ENCODE measurements at regions not wholly inside any gene's neighbourhood (a gene's known extent, or its start where the extent isn't known, plus 50 kb on each side); places are given as distances from the start of the nearest gene placed in this dataset.

DNA sequence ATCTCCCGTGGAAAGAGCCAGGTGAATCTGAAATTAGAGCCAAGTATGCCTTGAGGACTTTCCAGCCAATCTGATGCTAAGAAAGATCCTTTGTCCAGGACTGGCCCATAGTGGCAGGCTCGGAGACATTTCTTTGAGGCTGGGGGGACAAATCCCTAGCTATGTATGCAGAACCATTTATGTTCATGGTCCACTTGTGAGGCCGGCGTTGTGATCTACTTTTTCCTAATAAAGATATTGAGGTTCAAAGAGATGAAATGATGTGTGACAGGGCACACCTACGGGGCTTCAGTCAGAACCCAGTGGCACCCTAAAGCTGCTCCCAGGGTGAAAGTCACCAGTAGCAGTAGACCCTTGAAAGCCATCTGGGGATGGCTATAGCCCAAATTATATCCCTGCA lies 120.3 kb upstream of the MAFB start:
- DNase-seq, result no peak

DNA sequence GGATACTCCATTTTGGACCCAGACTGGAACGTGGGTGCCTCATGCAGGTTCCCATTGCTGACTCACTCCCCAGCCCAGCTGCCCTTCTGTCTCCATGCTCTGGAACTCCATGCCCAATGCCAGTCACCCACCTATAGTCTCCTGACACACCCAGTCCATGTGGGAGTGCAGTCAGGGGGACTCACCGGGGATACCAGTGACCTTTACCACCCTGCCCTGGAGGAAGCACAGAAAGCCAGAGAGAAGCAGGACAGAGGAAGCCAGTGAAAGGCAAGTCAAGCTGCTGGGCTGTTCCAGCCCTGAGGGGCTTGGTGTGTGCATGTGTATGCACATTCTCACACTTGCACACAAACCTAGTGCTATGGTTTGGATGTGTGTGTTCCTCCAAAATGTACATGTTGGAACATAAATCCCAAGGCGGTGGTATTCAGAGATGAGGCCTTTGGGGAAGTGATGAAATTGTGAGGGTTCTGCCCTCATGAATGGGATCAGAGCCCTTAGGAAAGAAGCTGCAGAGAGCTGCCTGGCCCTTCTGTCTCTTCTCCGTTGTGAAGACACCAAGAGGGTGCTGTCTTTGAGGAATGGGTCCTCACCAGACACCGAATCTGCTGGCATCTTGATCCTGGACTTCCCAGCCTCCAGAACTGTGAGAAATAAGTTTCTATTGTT lies 121.4 kb upstream of the MAFB start:
- no peak for DNase-seq

DNA sequence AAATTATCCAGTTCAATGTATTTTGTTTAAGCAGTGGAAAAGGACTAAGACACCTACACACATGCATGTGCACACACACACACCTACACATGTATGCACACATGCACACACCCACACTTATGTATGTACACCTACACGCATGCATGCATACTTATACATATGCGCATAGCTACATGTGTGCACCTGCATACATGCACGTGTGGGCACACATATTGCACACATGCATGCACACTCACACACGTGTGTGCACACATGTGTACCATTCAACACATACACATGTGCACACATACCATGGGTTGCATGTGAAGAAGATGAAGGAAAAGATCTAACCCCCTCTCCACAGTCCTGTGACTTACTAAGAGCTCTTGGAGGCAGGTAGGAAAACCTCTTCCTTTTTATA lies 122.0 kb upstream of the MAFB start:
- DNase-seq, result no peak

DNA sequence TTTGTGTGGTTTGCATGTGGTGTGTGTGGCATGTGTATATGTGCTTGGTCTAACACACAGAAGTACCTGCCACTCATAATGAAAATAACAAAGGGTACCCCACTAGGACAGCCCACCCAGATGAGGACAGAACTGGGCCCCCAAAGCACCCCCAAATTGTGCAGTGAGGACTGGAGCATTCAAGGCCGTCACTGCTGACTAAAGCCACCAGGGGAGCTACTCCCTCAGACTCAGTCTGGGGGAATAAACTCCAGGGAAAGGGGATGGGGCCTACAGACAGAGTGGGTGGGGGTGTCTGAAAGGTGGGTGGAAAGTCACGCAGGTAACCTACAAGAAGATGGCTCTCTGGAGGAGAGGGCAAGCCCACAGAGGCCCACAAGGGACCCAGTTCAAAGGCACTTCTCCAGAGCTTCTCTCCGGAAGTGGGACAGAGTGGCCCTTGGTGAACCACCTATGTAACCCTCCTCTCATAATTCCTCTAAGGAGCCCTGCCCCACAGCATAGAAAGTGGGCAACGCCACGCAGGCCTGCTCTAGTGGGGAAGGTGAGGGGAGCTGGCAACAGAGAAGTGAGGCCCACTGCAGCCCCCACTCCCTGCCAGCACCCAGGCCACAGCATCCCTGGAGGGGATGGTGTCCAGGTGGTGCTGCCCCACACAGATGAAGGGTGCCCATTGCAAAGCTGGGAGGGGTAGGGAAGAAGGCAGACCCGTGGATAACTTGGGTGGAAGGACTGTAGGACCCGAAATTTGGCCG lies 122.8 kb upstream of the MAFB start:
- no peak for DNase-seq

DNA sequence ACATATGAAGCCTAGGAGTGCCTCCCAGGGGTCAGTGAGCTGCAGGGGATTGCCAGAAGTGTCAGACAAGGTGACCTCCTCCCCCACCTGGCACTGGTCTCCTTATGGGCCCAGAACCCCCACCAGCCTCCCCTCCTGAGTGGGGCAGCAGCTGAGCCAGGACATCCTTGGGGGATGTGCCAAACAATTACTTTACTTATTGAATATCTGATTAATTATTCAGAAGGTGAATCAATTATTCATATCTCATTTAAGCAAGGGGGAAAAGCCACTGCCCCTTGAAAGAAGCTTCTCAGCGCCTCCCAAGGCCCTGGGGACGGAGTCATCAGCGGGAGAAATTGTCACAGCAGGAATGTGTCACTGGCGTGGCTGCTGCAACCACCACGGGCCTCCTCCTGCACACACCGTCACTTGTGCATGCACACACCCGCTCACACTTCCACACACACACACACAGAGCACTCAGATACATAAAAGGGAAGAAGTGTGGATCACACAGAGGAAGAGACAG lies 123.4 kb upstream of the MAFB start:
- no peak for DNase-seq

DNA sequence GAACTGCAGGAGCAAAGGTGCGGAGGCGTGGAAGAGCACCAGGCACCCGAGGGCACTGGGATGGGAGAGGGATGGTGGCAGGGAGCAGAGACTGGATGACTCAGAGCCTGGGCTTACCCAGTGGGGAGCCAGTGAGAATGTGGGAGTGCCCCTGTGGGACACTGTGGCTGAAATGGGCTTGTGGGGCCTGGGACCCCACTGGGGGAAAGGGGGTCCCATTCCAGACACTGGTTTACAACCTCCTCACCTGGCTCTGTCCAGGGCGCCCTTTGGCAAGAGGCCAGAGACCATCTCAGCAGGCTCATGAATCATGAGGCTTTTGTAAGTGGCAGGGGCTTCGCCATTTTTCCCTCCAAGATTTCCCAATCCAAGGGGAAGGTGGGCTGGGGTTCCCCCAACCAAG lies 124.0 kb upstream of the MAFB start:
- DNase-seq, result no peak

DNA sequence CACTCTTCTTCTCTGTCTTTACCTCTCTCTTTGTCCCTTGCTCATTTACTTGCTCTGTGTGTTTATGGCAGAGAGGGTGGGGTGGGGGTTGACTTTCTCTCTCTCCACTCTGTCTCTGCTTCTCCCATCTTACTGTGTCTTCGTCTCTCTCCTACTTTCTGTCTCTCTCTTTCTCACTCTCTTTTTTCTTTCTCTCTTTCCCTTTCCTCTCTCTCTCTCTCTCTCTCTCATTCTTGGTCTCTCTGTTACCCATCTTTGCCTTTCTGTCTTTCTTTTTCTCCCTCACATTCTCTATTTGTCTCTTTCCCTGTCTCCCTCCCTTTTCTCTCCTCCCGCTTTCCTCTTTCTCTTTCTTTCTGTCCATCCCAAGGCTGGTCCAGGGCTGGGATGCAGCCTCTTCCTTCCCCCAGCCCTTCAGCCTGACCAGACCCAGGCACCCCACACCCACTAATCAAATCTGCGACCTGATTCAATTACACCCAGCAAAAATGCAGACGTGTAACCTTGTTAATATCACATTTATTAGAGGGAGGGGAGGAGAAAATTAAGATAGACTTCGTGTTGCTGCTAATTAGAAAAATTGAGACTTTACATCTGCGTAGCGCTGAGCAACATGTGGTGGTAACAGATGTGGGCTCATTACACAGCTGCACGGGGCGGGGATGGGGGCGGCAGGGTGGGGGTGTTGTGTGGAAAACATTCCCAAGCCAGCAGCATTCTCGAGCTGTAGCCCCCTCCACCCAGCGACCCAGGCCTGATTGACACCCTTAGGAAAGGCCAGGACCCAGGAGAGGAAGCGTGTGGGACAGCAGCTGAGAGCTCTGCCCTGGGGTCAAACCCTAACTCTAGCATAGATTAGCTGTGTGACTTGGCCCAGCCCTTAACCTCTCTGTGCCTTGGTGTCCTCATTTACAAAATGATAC lies 124.9 kb upstream of the MAFB start:
- no peak for DNase-seq

DNA sequence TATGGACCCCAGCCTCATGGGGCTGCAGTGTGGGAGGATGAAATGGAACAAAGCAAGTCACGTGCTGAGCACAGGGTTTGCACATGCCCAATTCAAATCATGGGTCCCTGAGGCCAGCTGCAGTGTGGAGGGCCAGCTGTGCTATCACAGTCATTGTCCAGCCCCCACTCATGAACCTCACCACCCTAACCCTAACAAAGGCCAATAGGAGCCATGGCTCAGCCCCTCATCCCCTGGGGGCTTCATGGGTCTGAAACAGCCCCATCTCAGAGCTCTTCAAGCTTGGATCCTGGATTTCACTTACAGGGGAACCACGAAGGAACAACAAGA lies 125.6 kb upstream of the MAFB start:
- no peak for DNase-seq

DNA sequence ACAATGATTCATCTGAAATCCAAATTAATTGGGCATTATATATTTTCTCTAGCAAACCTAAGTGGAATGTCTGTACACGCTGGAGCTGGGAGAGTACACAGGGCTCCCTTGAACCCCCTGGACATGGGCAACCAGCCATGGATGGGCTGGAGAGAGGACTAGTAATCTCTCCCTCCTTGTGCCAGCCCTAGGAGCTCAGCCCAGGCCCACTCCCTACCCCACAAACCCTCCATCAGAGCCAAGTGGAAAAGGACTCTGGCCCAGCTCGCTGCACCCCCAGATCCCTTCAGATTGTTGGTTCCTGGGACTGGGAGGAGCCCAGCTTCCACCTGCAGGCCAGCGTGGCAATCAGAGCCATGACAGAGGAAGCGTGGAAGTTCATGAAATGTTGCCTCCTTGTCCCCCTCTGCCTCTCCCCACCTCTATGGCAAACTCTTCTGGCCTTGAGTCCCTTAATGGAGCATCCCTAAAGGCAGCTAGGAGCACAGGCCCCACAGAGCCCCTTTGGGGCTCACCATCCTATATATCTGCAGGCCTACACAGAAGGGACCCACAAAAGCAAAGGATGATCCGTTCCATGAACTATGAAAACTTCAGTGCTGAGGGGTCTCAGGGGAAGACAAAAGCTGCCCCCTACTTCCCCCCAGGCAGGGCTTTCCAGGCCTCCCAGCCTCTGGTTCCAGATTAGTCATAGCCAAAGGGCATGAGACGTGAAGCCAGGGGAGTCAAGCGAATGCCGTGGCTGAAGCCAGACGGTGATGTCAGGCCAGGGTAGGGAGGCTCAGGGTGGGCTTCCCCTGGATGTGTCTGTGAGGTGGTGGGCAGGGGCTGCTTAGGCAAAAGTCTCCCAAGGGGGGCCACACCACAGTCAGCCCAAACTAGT lies 126.4 kb upstream of the MAFB start:
- DNase-seq, result no peak

DNA sequence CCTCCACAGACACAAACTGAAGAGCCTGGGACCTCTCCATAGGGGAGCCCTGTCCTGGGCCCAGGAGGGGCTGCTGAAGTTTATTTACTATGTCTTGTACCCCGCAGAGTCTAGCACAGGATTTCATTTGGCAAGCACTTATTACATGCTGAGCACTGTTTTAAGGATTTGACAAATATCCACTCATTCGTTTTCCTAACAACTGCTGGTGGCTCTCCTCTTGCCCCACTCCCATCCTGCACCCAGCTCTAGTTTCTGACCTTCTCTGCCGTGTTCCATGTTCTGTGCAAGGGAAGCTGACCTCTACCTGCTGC lies 127.0 kb upstream of the MAFB start:
- DNase-seq, result no peak

DNA sequence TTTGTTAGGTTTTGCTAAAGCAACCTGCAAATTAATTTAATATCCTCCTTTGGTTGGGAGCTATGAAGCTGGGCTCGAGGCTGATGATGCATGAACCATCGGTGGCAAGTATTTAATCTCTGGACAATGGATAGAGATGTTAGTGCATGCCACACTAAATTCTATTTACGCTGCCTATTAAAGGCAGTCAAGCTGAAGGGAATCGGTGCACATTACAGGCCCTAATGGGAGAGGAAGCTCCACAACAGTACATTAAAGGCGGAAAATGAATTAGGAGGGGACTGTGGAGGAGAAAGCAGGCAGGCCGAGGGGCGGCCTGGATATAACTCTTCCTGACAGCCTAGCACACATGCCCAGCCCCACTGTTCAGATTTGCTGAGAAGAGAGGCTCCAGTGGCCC lies 132.4 kb upstream of the MAFB start:
- DNase-seq, result no peak

DNA sequence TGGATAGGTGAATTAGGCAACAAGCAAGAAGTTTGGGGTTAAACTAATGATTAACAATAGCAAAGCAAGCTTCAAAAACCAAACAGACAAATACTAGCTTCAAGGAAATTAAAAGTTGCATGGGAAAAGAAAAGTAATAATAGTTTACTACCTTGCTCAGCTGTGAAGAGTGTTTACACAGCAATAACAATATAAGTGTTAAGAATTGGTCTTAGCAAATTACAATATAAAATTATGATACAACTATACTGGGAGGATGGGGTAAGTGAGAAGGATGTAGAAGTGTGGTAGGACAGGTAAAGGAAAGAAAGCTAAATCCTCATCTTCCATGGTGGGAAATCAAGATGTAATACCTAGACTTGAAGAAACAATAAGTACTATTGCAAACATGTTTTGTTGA lies 137.7 kb upstream of the MAFB start:
- no peak for DNase-seq

DNA sequence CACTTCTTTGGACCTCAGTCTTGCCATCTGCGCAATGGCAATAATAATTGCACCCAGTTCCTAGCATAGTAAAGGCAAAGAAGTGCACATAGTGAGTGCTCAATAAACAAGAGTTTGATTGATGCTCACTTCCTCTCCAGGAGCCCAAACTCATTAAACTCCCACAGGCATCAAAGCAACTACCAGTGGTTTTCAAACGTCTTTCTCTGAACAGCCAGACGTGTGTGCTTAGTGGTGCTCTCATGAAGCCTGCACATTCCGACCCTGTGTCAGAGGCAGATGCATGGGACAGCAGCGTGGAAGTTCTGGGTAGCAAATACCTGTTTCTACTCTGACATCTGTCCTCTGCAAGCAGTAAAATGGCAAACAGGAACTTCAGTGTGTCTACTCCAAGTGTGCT lies 146.3 kb upstream of the MAFB start:
- no peak for DNase-seq

DNA sequence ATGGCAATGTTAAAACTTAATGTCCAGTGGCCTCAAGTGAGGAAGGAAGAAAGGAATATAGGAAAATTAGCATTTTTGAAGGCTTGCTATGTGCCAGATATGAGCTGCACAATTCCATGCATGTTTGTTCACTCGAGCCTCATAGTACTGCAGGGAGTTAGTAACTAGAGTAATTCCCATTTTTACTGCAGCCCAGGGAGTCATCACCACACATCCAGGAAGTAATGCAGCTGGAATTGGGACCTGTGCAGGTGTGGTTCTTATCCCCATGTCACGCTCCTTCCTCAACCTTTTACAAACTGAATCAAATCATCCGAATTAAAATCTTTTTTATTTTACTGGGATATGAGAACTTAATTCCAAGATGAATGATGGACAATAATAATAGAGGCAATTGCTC lies 149.5 kb upstream of the MAFB start:
- DNase-seq, result no peak

DNA sequence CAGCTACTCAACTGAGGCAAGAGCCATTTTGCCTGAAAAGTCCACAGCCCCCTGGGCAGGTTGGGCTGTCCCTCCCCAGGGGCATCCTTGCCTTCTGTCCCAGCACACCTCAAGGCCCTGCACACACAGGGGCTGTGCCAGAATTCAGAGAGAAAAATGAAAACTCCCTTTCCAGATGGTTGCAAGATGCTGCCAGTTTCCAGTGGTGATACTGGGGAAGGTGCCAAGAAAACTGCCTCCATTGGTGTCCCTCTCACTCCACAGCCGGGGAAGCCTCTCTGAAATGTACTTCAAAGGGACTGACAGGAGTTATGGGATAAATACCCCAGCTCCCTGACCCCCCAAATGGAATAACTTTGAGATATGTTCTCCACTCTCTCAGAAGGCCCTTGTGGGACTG lies 154.2 kb upstream of the MAFB start:
- no peak for DNase-seq

DNA sequence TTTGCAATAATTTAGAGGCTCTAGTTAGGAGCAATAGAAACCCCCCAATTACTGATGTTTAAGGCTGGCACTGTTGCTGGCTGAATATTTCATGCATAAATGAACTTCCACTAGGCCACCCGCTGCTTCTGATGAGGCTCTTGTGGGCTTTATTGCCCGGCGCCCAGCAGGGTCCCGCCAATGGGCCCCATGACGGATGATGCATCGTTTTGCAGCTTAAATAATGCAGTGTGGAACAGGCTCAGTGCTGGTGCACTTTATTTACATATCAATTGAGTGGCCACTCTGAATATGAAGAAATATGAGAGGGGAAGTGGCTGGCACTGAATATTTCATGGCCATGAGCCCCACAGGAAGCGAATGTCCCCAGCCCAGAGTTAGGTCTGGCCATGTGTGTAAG lies 155.3 kb upstream of the MAFB start:
- no peak for DNase-seq

DNA sequence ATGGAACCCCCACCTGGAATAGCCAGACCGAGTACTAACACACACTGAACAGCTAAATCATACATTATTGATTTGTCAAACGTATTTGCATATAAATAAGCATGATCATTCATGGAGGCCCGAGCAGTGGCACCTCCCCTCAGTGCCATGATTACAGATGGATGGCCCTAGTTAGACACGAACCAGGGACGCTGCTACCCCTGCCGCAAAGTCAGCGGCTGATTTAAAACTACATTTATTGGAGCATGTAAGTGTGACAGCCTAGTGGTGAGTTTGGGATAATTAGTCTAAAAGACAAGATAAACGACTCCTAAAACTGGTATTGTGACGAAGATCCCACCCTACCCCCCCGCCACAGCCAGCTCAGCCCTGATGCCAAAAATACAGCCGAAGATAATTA lies 159.1 kb upstream of the MAFB start:
- no peak for DNase-seq

DNA sequence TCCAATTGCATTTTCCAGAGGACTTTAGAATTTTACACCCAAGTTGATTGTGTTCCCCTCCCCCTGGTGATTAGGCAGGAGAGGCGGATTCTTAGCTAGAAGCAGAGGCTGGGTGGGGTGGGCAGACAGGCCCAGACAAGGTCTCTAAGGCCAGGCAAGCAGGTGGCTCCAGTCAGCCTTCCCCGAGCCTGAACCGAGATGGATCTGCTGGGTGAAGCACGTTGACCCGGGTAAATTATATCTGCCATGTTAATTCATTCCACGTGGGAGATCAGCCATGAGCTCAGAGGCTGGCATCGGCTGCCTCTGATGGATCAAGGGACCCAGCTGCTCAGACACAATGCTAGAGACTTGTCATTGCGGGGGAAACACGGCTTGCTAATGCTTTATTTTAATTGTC lies 159.5 kb upstream of the MAFB start:
- DNase-seq, result no peak

DNA sequence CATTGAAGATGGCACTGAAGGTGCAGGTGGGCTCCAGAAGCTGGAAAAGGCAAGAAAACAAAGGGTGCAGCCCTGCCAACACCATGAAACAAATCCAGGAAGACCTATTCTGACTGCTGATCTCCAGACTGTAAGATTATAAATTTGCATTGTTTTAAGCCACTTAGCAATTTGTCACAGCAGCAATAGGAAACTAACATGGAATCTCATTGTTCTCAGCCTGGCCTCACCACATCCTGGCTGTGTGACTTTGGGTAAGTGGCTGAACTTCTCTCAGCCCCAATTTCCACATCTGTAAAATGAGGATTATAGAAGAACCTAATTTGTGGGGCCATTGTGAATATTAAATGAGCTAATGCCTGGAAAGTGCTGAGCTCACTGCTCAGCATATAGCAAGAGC lies 160.4 kb upstream of the MAFB start:
- no peak for DNase-seq

DNA sequence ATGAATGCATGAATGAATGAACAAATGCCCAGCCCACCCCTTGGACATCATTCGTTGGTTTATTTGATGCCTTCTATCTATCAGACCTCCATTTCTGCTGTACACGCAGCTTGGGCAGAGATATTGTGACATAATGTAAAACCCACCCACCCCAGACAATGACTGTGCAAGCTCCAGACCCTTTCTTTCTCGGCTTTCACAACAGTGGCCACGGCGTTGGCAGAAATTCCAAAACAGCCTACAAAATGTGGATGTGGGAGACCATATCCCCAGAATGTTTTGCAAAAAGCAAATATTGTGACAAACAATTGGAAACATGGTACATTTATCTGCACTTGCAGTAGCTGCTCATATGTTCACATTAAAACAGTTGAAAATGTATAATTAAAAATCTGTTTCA lies 162.0 kb upstream of the MAFB start:
- DNase-seq, result no peak

DNA sequence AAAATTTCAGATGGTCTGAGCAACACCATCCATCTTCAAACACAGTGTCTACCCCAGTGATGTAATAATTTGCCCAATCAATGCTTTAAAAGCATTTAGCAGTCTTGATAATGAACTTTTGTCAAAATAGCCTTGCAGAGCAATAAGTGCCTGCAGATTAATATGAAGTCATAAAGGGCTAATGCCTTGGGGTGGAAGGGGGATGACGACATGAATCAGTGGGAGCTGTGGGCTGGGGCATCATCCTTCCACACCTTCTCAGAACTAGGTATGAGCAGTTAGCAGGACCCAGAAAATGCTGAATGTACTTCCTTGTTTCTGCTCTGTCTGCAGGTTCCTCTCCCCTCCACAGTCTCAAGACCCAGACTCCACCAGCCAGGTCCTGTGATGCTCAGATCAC lies 166.2 kb upstream of the MAFB start:
- no peak for DNase-seq

DNA sequence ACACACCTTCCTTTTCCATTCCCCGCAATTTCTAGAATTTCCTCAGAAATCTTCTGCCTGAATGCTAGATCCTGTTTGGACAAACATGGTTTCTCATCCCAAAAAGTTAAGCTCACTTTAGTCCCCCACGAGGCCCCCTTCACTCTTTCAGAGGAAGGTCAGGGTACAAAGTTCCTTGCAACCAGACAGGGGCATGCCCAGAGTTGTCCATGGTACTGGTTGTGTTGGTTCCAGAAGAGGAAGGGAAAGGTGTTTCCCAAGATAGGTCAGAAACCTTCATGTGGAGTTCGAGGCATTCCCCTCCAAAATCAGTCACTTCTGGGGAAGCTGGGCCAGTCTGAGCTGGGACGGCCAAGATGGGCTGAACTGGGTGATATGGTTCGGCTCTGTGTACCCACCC lies 167.6 kb upstream of the MAFB start:
- no peak for DNase-seq

DNA sequence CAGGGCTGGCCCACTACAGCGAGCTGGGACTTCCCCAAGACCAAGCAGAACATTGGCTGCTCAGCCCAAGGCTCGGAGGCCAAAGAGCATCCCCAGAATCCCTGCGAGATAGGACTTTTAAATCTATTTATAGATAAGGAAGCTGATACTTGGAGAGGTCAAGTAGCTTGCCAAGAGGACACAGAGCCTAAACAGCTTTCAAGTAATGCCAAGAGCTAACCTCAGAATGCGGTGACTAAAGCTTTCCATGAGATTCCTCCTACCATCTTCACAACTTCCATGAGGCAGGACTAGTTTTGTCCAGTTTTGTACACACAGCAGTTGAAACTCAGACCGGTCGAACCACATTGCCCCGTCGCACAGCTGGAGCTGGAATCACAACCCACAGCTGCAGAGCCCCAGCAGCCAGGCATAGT lies 168.1 kb upstream of the TOP1 start:
- DNase-seq, result no peak

Data from activated T-cell treated with anti-CD3 and anti-CD28 coated beads for 4 hours (primary cell).